ENCODE measurements at regions not wholly inside any gene's neighbourhood (a gene's known extent, or its start where the extent isn't known, plus 50 kb on each side); places are given as distances from the start of the nearest gene placed in this dataset.

DNA sequence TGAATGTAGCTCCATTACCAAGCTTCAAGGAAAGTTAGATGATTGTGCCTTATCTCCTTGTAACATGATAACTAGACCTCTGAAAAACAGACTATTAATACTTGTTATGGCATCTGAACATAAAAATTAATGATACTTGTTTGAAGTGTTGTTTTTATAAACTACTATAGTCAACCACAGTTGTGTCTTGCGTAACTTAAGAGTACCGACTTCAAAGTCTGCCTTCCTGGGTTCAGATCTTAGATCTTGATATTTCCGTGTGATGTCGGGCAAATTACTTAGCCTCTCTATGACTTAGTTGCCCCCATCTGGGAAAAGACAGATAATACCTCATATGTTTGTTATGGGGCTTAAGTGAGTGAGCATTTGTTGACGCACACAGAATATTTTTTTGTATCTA, 906.5 kb downstream of the JRKL start:
- Histone ChIP-seq H2AFZ (ENCODE audit: control insufficient read depth, low read depth, low read length) (no peak overlapping the region), H4K20me1 (ENCODE audit: control insufficient read depth, insufficient read depth) (no peaks in the 10 kb centered on the region), H3K4me2 (ENCODE audit: control insufficient read depth, insufficient read depth) (no peak overlapping the region), H3K27ac (ENCODE audit: control insufficient read depth, insufficient read depth) (no peak overlapping the region), H3K79me2 (ENCODE audit: control insufficient read depth, insufficient read depth, low read length) (no peaks in the 10 kb centered on the region), H3K9ac (ENCODE audit: control insufficient read depth, insufficient read depth, low read length) (no peak overlapping the region), H3K36me3 (ENCODE audit: control insufficient read depth in 2 of 2, insufficient read depth in 2 of 2, low read length in 1 of 2) (no peaks in the 10 kb centered on the region), H3K9me3 (replicated peaks; ENCODE audit: control insufficient read depth, insufficient read depth, low read length) (no peaks in the 10 kb centered on the region), H3K27me3 (replicated peaks in 1 of 2; ENCODE audit: control insufficient read depth in 2 of 2, insufficient read depth in 2 of 2, low read length in 1 of 2) (no peaks in the 10 kb centered on the region), H3K4me1 (ENCODE audit: control insufficient read depth, insufficient read depth, low read length) (no peaks in the 10 kb centered on the region), H3K4me3 (no peak overlapping the region)
- in situ Hi-C loops (cut with MboI) (no loop called here), intact Hi-C loops (cut with micrococcal nuclease; ENCODE audit: unreplicated experiment) (loop anchor here (5.0 kb wide), 1 partner anchor 459 kb away; no protein-coding TSS in a partner anchor)
- ChIA-PET CTCF (no interaction called here), POLR2A (no interaction called here), RAD21 (ENCODE audit: unreplicated experiment) (no interaction called here), SMC1A (ENCODE audit: uncharacterized antibody, unreplicated experiment) (no interaction called here)
- 60% methylated on average over 5 of the region's 5 CpGs for WGBS (ENCODE audit: insufficient coverage, insufficient replicate concordance, low lambda C conversion rate, missing lambda C conversion rate)
- ATAC-seq (no peak), FAIRE-seq (no peak), DNase-seq (ENCODE audit: low read depth, low spot score) (no peak)
- no TSS peak for BruUV-seq (replicated peaks)
- no peak for TF ChIP-seq IRF5 (IDR thresholded peaks at IDR 0.05; ENCODE audit: borderline replicate concordance)
- no peak for TF ChIP-seq CREM (IDR thresholded peaks at IDR 0.05; ENCODE audit: low read depth)
- TF ChIP-seq, protein P1, sequence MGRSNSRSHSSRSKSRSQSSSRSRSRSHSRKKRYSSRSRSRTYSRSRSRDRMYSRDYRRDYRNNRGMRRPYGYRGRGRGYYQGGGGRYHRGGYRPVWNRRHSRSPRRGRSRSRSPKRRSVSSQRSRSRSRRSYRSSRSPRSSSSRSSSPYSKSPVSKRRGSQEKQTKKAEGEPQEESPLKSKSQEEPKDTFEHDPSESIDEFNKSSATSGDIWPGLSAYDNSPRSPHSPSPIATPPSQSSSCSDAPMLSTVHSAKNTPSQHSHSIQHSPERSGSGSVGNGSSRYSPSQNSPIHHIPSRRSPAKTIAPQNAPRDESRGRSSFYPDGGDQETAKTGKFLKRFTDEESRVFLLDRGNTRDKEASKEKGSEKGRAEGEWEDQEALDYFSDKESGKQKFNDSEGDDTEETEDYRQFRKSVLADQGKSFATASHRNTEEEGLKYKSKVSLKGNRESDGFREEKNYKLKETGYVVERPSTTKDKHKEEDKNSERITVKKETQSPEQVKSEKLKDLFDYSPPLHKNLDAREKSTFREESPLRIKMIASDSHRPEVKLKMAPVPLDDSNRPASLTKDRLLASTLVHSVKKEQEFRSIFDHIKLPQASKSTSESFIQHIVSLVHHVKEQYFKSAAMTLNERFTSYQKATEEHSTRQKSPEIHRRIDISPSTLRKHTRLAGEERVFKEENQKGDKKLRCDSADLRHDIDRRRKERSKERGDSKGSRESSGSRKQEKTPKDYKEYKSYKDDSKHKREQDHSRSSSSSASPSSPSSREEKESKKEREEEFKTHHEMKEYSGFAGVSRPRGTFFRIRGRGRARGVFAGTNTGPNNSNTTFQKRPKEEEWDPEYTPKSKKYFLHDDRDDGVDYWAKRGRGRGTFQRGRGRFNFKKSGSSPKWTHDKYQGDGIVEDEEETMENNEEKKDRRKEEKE (IDR thresholded peaks at IDR 0.05): no peak
- TF ChIP-seq RUNX3 (IDR thresholded peaks at IDR 0.05; ENCODE audit: low read length): no peak
- no peak for TF ChIP-seq RBBP5 (conservative IDR thresholded peaks at IDR 0.05)
- TF ChIP-seq ZNF217 (IDR thresholded peaks at IDR 0.05): no peak
- TF ChIP-seq SRF (IDR thresholded peaks at IDR 0.05; ENCODE audit: low read depth in 2 of 2, low read length in 2 of 2): no peak

All from GM12878 (cell line).